Fibroblast of villous mesenchyme (primary cell): ENCODE measurements at regions not wholly inside any gene's neighbourhood (a gene's known extent, or its start where the extent isn't known, plus 50 kb on each side); places are given as distances from the start of the nearest gene placed in this dataset.

Source experiments
- DNase-seq: peaks from one replicate; pipeline ENCODE4 v3.0.0-alpha.2; 2010; ENCODE audit warnings: low read depth
- H3K4me3 ChIP-seq: 2 replicates; pipeline ENCODE4 v1.5.1; 2011; ENCODE audit warnings: low read depth, mild to moderate bottlenecking, low read length
- CTCF ChIP-seq: IDR thresholded peaks from 2 replicates; pipeline ENCODE4 v1.5.1; 2012; ENCODE audit warnings: low read depth, mild to moderate bottlenecking, low read length; ENCODE audit not compliant: insufficient read depth

GRCh38 chr10:128286762-128287500 is 160.7 kb upstream of the MKI67 start:
- no peak for DNase-seq
- no peak overlapping the region for H3K4me3 ChIP-seq
- TF ChIP-seq CTCF = no peak

GRCh38 chr10:128287921-128288320 is 161.7 kb upstream of the MKI67 start:
- DNase-seq = no peak
- no peak overlapping the region for H3K4me3 ChIP-seq

GRCh38 chr10:128289621-128290020 is 163.4 kb upstream of the MKI67 start:
- H3K4me3 ChIP-seq = no peak overlapping the region

More at GRCh38 chr10:128287921-128288320, 161.7 kb upstream of the MKI67 start:
- no peak for TF ChIP-seq CTCF

GRCh38 chr10:128295003-128295402 is 168.8 kb upstream of the MKI67 start:
- no peak for TF ChIP-seq CTCF
- no peak overlapping the region for H3K4me3 ChIP-seq
- DNase-seq = no peak

More at GRCh38 chr10:128289621-128290020, 163.4 kb upstream of the MKI67 start:
- no peak for TF ChIP-seq CTCF
- no peak for DNase-seq

GRCh38 chr10:128296253-128297007 is 170.2 kb upstream of the MKI67 start:
- TF ChIP-seq CTCF = no peak
- DNase-seq = no peak
- no peak overlapping the region for H3K4me3 ChIP-seq

- no peak for DNase-seq
- H3K4me3 ChIP-seq = no peak overlapping the region
- no peak for TF ChIP-seq CTCF
These were observed 171.6 kb upstream of the MKI67 start for GRCh38 chr10:128297709-128298378.
